GM12864 (cell line): ENCODE measurements at regions not wholly inside any gene's neighbourhood (a gene's known extent, or its start where the extent isn't known, plus 50 kb on each side); places are given as distances from the start of the nearest gene placed in this dataset.

Experiments
- DNase-seq: peaks from one replicate; pipeline ENCODE4 v3.0.0-alpha.2; 2011; ENCODE audit warnings: low read depth
- H3K4me3 ChIP-seq: 2 replicates; pipeline ENCODE4 v1.5.1; 2011; ENCODE audit warnings: mild to moderate bottlenecking, low read depth, low read length, control low read depth
- TF ChIP-seq, protein P1 (sequence below): IDR thresholded peaks from 2 replicates; pipeline ENCODE4 v1.5.1; 2011; ENCODE audit warnings: low read depth, mild to moderate bottlenecking, moderate library complexity, low read length, control low read depth, inconsistent platforms; ENCODE audit errors: missing control alignments

DNA sequence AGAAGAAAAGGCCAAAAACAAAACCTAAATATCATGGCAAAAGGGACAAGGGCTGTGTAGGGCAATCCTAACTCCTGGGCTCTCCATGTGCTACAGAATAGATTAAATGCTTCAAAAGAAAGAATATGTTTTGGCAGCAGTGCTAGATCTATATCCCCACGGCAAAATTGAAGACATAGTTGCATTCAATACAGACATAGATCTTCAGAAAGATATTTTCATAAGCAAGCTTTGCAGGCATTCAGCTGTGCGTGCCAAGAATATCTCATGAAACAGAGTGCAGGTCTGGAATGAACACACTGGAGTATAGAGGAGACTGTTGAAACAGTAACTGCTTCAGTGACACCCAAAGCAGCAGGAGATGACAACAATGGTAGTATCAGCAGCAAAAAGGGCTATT, 1476.9 kb downstream of the ARAP2 start:
- DNase-seq = no peak
- no peak overlapping the region for H3K4me3 ChIP-seq
- TF ChIP-seq, protein P1, sequence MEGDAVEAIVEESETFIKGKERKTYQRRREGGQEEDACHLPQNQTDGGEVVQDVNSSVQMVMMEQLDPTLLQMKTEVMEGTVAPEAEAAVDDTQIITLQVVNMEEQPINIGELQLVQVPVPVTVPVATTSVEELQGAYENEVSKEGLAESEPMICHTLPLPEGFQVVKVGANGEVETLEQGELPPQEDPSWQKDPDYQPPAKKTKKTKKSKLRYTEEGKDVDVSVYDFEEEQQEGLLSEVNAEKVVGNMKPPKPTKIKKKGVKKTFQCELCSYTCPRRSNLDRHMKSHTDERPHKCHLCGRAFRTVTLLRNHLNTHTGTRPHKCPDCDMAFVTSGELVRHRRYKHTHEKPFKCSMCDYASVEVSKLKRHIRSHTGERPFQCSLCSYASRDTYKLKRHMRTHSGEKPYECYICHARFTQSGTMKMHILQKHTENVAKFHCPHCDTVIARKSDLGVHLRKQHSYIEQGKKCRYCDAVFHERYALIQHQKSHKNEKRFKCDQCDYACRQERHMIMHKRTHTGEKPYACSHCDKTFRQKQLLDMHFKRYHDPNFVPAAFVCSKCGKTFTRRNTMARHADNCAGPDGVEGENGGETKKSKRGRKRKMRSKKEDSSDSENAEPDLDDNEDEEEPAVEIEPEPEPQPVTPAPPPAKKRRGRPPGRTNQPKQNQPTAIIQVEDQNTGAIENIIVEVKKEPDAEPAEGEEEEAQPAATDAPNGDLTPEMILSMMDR = no peak

DNA sequence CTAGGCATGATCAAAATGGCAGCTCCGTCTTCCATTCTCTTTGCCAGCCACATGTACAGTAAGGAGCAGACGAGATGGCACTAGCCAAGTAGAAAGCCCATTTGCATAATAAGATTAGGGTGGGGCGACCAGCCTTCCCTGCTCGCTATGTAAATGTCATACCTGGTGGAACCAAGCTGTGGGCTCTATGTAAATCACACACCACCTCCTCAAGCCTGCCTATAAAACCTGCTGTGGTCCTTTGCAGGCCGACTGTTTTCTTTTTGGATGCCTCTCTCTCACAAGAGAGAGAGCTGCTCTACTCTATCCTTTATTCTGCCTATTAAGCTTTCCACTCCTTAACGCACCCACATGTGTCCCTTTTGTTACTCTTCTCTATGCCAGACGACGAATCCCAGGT, 1472.7 kb downstream of the ARAP2 start:
- H3K4me3 ChIP-seq = no peak overlapping the region
- TF ChIP-seq, protein P1 = no peak
- DNase-seq = no peak

DNA sequence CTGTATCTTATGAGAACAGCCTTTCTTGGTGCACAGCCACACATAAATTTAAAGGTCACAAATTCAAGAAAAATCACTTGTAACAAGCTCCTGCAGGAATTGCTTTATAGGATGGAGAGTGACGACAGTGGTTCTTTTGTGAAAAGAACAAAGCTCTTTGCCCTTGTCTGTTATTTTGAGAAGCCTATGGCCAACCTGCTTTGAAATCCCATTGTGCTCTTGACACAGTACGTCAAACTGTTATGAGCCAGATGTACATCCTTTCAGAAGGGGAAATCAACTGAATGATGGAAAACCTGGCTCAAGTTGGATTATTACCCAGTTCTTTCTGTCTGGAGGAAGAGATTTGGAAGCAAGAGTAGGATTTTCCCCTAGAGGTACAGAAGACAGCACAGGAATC, 1454.2 kb downstream of the ARAP2 start:
- DNase-seq = no peak
- H3K4me3 ChIP-seq = no peak overlapping the region

DNA sequence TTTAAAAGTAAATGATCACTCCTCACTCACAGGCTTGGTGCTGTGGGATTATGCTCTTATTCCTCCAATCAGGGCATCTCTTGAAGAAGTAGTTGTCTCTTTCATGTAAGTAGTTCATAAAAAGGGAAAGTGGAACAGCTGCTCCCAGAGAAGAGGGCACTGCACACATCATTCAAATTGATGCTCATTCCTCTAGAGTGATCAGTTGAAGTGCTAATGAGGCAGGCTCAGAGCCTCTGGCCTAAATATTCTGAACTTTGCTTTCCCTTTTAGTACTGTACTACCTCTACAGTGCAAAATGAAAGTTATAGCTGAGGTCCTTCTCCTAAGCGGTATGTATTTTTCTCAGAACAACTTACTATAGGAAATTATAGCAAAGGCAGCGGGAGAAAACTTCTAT, 1453.1 kb downstream of the ARAP2 start:
- H3K4me3 ChIP-seq = no peak overlapping the region
- TF ChIP-seq, protein P1 = no peak
- DNase-seq = no peak

More for the DNA sequence above, 1454.2 kb downstream of the ARAP2 start:
- TF ChIP-seq, protein P1 = no peak

DNA sequence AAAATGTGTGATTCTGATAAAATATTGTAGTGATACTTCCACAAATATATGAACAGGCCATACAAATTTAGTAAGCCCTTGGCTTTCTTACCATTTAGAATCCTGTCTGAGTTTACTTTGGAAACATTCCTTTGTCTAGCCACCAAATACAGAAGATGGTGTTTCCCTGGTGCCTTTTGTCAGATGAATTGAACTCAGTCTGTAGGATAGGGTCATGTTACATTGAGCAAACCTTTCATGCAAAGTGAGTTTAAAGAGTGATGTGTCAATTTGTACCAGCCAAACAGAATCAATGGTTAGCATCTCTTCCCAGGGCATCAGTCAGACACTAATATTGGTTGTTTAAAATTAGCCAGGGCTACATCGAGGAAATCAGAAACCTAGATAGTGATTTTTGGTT, 1443.4 kb downstream of the ARAP2 start:
- no peak for DNase-seq
- TF ChIP-seq, protein P1 = no peak
- no peak overlapping the region for H3K4me3 ChIP-seq

DNA sequence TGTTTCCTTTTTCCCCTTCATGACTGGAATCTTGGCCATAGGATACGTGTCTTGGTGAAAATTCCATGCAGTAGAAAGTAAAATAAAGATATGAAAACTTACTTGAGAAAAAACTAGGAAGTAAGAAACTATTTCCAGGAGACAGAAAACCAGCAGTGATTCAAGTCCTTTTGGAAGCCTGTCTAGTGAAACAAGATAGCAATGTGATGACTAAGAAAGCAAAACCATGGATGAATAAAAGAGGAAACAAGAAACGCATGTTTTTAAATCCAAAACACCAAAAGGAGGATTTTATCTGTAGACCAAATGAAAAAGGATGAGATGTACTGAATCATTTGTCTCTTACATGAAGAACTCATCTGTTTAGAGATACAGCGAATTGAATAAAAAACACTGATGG, 1430.0 kb downstream of the ARAP2 start:
- TF ChIP-seq, protein P1 = no peak
- DNase-seq = no peak
- H3K4me3 ChIP-seq = no peak overlapping the region

DNA sequence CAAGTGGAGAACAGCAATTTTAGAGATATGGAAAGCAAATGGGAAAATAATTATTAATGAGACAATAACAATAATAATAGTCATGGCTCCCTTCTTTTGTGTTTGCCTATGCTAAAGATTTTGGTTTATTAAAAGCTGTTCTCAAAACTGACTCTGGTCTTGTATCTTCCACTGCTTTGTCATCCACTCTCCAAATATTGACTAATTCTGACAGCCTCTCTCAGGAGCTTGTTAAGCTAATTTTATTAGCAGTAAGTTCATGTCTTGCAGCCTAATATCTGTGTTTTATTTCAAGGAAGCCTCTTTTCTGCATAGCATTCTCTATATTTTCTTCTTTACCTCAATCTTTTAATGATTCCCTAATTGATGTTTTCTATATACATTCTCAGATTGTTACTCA, 1419.8 kb downstream of the ARAP2 start:
- H3K4me3 ChIP-seq = no peak overlapping the region
- no peak for DNase-seq
- TF ChIP-seq, protein P1 = no peak
